ENCODE measurements at regions not wholly inside any gene's neighbourhood (a gene's known extent, or its start where the extent isn't known, plus 50 kb on each side); places are given as distances from the start of the nearest gene placed in this dataset.
"Not testable (repeated sequence)": the region's sequence is repeated elsewhere in the genome, so short reads cannot be mapped to it uniquely, and the experiment has no call there.

DNA sequence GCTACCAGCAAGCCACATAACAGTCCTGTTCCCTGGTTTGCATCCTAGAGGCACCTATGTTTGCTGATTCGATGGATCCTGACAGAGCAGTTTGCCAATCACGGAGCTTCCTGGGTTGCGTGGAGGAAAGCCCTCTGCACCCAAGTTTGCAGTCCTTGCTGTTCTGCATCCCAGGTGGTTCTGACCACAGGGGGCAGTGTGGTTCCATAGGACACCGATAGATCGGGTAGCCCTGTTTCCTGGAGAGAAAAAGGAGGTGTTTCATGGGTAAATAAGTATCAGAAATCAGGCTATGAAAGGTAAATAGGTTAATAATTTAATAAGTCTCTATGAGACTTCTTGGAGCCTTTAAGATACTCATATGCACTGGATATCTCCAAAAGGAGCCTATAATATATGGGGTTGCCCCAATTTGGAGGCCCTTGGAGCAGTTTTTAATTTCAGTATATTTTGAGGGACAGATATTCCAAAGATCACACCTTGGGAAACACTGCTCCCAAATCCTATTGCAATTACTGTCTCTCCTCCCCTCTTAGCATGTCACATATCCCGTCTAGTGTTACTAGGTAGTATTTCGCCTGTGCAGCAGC is 194.6 kb upstream of the TPM1 start:
- DNase-seq, result peak; percentile 39

DNA sequence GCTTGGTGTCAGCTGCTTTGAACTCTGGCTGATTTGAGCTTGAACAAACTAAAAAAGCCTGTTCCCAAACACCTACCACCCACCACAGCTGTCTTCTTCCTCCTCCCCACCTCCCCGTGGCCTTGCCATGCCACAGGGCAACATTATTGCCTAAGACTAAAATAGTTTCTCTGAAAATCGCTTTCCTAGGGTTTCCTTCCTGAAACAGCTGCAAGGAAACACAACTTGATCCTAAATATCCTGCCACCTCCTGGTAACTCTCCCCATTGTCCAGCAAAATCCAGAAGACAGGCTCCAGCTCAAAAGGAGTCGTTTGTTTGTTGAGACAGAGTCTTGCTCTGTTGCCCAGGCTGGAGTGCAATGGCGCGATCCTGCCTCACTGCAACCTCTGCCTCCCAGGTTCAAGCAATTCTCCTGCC is 193.9 kb upstream of the TPM1 start:
- no peak for DNase-seq

GRCh38 chr15:62849316-62850106 is 193.0 kb upstream of the TPM1 start:
- DNase-seq, result no peak

DNA sequence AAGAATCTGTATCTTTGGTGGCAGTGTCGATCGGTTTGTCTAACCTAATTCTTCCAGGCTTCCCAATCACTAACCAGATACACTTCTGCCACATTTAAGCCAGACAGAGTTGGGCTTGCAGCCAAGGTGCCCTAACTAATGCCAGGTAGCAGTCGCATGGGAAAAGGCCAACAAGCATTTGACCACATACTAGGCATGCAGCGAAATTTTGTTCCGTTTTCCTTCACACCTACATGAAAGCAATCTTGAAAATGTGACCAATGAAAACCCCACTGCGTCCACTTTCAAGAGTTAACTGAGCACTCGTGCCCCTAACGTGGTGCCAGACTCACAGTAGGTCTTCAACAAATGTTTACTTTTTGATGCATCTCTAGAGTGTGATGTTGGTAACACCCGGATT is 192.2 kb upstream of the TPM1 start:
- no peak for DNase-seq

DNA sequence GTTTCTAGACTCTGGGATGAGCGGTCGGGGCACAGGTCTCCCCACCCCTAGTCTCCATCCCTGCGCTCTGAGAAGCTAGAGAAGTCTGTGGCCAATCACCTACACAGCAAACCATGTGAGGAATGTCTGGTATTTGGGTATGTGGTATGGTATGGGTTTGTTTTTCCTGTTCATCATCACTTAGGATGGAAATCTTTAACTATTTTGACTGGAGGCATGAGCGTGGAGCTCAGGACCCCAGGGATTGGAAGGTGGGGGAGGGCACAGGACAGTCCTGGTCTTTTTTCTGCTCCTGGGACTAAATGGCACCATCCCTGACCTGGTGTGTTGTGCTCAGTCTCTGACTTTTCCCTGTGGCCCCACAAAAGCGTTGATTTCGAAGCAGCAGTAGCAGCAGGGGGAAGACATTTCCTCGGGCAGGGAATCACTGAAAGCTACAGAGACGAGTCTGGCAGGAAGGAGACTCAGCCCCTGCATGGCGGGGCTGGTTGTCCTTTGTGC is 191.7 kb upstream of the TPM1 start:
- DNase-seq, result no peak

GRCh38 chr15:62853114-62853840 is 189.3 kb upstream of the TPM1 start:
- DNase-seq, result no peak

DNA sequence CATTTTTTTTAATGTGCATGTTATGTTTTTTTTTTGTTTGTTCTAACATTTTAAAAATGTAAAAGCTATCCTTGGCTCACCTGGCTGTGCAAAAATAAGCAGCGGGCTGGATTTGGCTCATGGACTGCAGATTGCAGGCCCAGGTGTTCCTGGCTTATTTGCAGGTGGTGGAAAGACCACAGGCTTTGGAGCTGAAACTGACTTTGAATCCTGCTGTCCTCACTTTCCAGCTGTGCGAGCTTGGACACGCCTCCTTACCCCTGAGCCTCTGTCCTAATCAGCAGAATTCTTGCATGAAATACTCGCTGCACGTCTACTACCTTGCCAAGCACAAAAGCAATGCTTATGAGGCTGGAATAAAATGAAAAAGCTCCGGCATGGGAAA is 188.7 kb upstream of the TPM1 start:
- DNase-seq, result no peak

- DNase-seq, result no peak
Measured at GRCh38 chr15:62854420-62855084, 188.0 kb upstream of the TPM1 start.

GRCh38 chr15:62855085-62855476 is 187.5 kb upstream of the TPM1 start:
- no peak for DNase-seq

- no peak for DNase-seq
Measured at GRCh38 chr15:62856466-62857246, 185.9 kb upstream of the TPM1 start.

GRCh38 chr15:62857411-62857853 is 185.1 kb upstream of the TPM1 start:
- DNase-seq, result peak; percentile 26

GRCh38 chr15:62858343-62858742 is 184.2 kb upstream of the TPM1 start:
- no peak for DNase-seq

DNA sequence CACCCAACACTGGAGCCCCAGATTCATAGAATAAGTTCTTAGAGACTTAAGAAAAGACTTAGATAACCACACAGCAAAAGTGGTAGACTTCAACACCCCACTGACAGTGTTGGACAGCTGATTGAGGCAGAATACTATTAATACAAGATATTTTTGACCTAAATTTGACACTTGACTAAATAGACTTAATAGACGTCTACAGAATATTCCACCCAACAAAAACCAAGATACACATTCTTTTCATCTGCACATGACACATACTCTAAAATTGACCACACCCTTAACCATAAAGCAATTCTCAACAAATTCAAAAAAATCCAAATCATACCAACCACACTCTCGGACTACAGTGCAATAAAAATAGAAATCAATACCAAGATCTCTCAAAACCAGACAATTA is 179.8 kb upstream of the TPM1 start:
- no peak for DNase-seq

- no peak for DNase-seq
Measured at GRCh38 chr15:62866366-62866765, 176.2 kb upstream of the TPM1 start.

GRCh38 chr15:62867844-62868243 is 174.7 kb upstream of the TPM1 start:
- no peak for DNase-seq

DNA sequence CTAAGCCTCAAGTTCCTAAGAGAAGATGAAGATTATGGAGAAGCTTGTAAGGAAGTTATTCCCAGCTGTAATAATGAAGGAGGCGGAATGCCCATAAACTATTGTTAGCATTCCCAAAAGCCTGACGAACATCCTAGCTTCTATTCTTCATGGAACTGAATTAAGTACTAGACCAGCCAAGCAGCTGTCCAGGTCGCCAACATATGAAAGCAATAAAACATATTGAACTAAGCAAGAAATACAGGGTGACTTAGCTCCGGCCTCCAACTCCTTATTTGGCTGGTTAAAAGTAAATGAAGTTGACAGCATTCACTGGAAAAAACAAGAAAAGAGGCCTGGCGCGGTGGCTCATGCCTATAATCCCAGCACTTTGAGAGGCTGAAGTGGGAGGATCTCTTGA is 174.0 kb upstream of the TPM1 start:
- no peak for DNase-seq

- no peak for DNase-seq
Measured at GRCh38 chr15:62869116-62869515, 173.4 kb upstream of the TPM1 start.

- no peak for DNase-seq
Measured at GRCh38 chr15:62870216-62870615, 172.3 kb upstream of the TPM1 start.

- not testable (repeated sequence) for DNase-seq
Measured at GRCh38 chr15:62870701-62871100, 171.8 kb upstream of the TPM1 start.

DNA sequence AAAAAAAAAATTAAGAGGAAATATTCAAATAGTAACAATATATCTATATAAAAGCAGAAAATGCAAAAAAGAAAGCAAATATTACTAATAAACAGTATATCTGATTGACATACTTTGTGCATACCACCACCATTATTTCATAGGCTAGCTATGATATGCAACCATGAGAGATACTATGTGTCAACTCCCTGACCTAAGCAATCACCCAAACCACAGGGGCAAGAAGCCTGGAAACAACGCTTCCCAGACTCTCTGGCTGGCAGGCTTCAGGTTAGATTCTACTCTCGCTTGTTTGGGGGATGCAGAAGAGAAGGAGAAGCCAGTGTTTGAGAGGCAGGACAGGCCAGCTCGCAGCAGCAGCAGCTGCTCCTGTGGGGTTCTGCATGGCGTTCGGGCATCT is 169.3 kb upstream of the TPM1 start:
- DNase-seq, result no peak

GRCh38 chr15:62874064-62874463 is 168.5 kb upstream of the TPM1 start:
- DNase-seq, result no peak

GRCh38 chr15:62874959-62875625 is 167.5 kb upstream of the TPM1 start:
- no peak for DNase-seq

Measured in CD4-positive, alpha-beta T cell treated with Interleukin-21 for 1 hour (primary cell).